ENCODE measurements at regions not wholly inside any gene's neighbourhood (a gene's known extent, or its start where the extent isn't known, plus 50 kb on each side); places are given as distances from the start of the nearest gene placed in this dataset.
A peak's percentile ranks its signal among the peaks of the same experiment; 100 is the strongest.

GRCh38 chr17:62860962-62861873 lies 53.1 kb upstream of the MARCHF10 start:
- no peak overlapping the region for H3K4ac ChIP-seq (ENCODE audit: low read depth in 1 of 2, low read length in 2 of 2)
- H2AK5ac ChIP-seq (ENCODE audit: low read length, severe bottlenecking) = no peak overlapping the region
- H3K4me2 ChIP-seq (ENCODE audit: low read length, poor library complexity, severe bottlenecking) = no peak overlapping the region
- no peak overlapping the region for H3K9ac ChIP-seq (ENCODE audit: low read length)
- no peak overlapping the region for H2BK5ac ChIP-seq (ENCODE audit: low read depth, low read length, poor library complexity, severe bottlenecking)
- no peak overlapping the region for H2BK120ac ChIP-seq (ENCODE audit: low read depth, low read length)
- no peak overlapping the region for H2AFZ ChIP-seq (ENCODE audit: low read depth, low read length)
- no peaks in the 10 kb centered on the region for H3K4me1 ChIP-seq (ENCODE audit: control insufficient read depth, insufficient read depth, low read depth, low read length)
- H3K23ac ChIP-seq (ENCODE audit: low read length in 2 of 2) = no peak overlapping the region
- H3K9me3 ChIP-seq (ENCODE audit: control insufficient read depth, low read length) = no peaks in the 10 kb centered on the region
- 97% methylated on average over 2 of the region's 8 CpGs for WGBS
- H3K27ac ChIP-seq (ENCODE audit: low read length, poor library complexity, severe bottlenecking) = no peak overlapping the region
- H3K79me1 ChIP-seq (replicated peaks; ENCODE audit: low read length, poor library complexity, severe bottlenecking) = no peaks in the 10 kb centered on the region
- no peak overlapping the region for H2BK12ac ChIP-seq (ENCODE audit: low read length in 2 of 2)
- peak overlapping the region; percentile 15 for H4K91ac ChIP-seq (ENCODE audit: low read length)
- no peak overlapping the region for H3K14ac ChIP-seq (ENCODE audit: low read length in 2 of 2)
- no peak overlapping the region for H3K18ac ChIP-seq (ENCODE audit: low read depth in 1 of 2, low read length in 2 of 2)
- no peaks in the 10 kb centered on the region for H3K36me3 ChIP-seq (ENCODE audit: control insufficient read depth in 1 of 2, insufficient read depth in 2 of 2, low read depth in 1 of 2, low read length in 2 of 2)
- no peak for DNase-seq
- H2BK15ac ChIP-seq (ENCODE audit: low read depth, poor library complexity, severe bottlenecking) = no peak overlapping the region
- H3K27me3 ChIP-seq (ENCODE audit: control insufficient read depth in 1 of 2, insufficient read depth in 1 of 2, low read length in 2 of 2) = peaks cover 0 to 18% of the 10 kb centered on the region in 2 experiments
- no peak overlapping the region for H4K8ac ChIP-seq (ENCODE audit: low read length)
- H3K4me3 ChIP-seq (ENCODE audit: insufficient read depth in 1 of 2, low read depth in 1 of 2, low read length in 2 of 2) = no peak overlapping the region

GRCh38 chr17:62859146-62859545 lies 51.0 kb upstream of the MARCHF10 start:
- Histone ChIP-seq H2BK12ac (ENCODE audit: low read length in 2 of 2) (no peak overlapping the region), H3K18ac (ENCODE audit: low read depth in 1 of 2, low read length in 2 of 2) (no peak overlapping the region), H2BK5ac (ENCODE audit: low read depth, low read length, poor library complexity, severe bottlenecking) (no peak overlapping the region), H3K9me3 (ENCODE audit: control insufficient read depth, low read length) (no peaks in the 10 kb centered on the region), H3K4ac (ENCODE audit: low read depth in 1 of 2, low read length in 2 of 2) (no peak overlapping the region), H2BK120ac (ENCODE audit: low read depth, low read length) (no peak overlapping the region), H3K27ac (ENCODE audit: low read length, poor library complexity, severe bottlenecking) (no peak overlapping the region), H2AFZ (ENCODE audit: low read depth, low read length) (no peak overlapping the region), H3K4me1 (ENCODE audit: control insufficient read depth, insufficient read depth, low read depth, low read length) (no peaks in the 10 kb centered on the region), H3K23ac (ENCODE audit: low read length in 2 of 2) (no peak overlapping the region), H3K27me3 (ENCODE audit: control insufficient read depth in 1 of 2, insufficient read depth in 1 of 2, low read length in 2 of 2) (peaks cover 0 to 20% of the 10 kb centered on the region in 2 experiments), H3K36me3 (ENCODE audit: control insufficient read depth in 1 of 2, insufficient read depth in 2 of 2, low read depth in 1 of 2, low read length in 2 of 2) (no peaks in the 10 kb centered on the region), H2AK5ac (ENCODE audit: low read length, severe bottlenecking) (no peak overlapping the region), H3K9ac (ENCODE audit: low read length) (no peak overlapping the region), H3K14ac (ENCODE audit: low read length in 2 of 2) (no peak overlapping the region), H4K91ac (ENCODE audit: low read length) (no peak overlapping the region), H2BK15ac (ENCODE audit: low read depth, poor library complexity, severe bottlenecking) (no peak overlapping the region), H4K8ac (ENCODE audit: low read length) (no peak overlapping the region), H3K4me3 (ENCODE audit: insufficient read depth in 1 of 2, low read depth in 1 of 2, low read length in 2 of 2) (no peak overlapping the region), H3K79me1 (replicated peaks; ENCODE audit: low read length, poor library complexity, severe bottlenecking) (no peaks in the 10 kb centered on the region), H3K4me2 (ENCODE audit: low read length, poor library complexity, severe bottlenecking) (no peak overlapping the region)
- DNase-seq = no peak
- 84% methylated on average over 3 of the region's 3 CpGs for WGBS

Measured in mesenchymal stem cell (in vitro differentiated cells and primary cell).